22Rv1 (cell line): ENCODE measurements at regions not wholly inside any gene's neighbourhood (a gene's known extent, or its start where the extent isn't known, plus 50 kb on each side); places are given as distances from the start of the nearest gene placed in this dataset.

Source experiments
- ZFX ChIP-seq: fragments of 450-650 bp; IDR thresholded peaks from 2 replicates; pipeline ENCODE4 v1.6.1; 2017; ENCODE audit warnings: antibody characterized with exemption, borderline replicate concordance
- TF ChIP-seq, protein P1 (sequence below): fragments of 450-650 bp; IDR thresholded peaks from 2 replicates; pipeline ENCODE4 v1.5.1; 2017; ENCODE audit warnings: mild to moderate bottlenecking

DNA sequence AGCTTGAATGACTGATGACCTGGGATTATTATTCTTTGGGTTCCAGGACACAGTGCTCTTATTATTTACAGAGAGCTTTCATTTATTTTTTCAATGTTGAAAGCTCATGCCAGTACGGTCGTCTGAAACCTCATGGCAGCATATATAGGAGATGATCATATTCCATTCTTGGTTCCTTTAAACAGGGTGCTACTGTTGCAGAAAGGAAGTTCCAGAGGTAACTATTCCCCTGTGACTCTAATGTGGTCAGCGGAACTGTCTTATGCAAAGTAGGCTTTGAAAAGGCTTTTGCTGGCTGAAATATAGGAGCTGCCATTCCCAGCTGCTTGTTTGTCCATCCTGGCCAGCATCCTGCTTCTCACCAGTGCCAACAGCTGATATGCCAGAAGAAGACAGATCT lies 208.3 kb upstream of the LEF1 start:
- TF ChIP-seq, protein P1, sequence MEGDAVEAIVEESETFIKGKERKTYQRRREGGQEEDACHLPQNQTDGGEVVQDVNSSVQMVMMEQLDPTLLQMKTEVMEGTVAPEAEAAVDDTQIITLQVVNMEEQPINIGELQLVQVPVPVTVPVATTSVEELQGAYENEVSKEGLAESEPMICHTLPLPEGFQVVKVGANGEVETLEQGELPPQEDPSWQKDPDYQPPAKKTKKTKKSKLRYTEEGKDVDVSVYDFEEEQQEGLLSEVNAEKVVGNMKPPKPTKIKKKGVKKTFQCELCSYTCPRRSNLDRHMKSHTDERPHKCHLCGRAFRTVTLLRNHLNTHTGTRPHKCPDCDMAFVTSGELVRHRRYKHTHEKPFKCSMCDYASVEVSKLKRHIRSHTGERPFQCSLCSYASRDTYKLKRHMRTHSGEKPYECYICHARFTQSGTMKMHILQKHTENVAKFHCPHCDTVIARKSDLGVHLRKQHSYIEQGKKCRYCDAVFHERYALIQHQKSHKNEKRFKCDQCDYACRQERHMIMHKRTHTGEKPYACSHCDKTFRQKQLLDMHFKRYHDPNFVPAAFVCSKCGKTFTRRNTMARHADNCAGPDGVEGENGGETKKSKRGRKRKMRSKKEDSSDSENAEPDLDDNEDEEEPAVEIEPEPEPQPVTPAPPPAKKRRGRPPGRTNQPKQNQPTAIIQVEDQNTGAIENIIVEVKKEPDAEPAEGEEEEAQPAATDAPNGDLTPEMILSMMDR = no peak
- TF ChIP-seq ZFX = no peak
